ENCODE measurements at regions not wholly inside any gene's neighbourhood (a gene's known extent, or its start where the extent isn't known, plus 50 kb on each side); places are given as distances from the start of the nearest gene placed in this dataset.
"Not testable (repeated sequence)": the region's sequence is repeated elsewhere in the genome, so short reads cannot be mapped to it uniquely, and the experiment has no call there.

- no peak for DNase-seq
Observed at GRCh38 chr10:3399756-3400155, 227.2 kb upstream of the PITRM1 start.

DNA sequence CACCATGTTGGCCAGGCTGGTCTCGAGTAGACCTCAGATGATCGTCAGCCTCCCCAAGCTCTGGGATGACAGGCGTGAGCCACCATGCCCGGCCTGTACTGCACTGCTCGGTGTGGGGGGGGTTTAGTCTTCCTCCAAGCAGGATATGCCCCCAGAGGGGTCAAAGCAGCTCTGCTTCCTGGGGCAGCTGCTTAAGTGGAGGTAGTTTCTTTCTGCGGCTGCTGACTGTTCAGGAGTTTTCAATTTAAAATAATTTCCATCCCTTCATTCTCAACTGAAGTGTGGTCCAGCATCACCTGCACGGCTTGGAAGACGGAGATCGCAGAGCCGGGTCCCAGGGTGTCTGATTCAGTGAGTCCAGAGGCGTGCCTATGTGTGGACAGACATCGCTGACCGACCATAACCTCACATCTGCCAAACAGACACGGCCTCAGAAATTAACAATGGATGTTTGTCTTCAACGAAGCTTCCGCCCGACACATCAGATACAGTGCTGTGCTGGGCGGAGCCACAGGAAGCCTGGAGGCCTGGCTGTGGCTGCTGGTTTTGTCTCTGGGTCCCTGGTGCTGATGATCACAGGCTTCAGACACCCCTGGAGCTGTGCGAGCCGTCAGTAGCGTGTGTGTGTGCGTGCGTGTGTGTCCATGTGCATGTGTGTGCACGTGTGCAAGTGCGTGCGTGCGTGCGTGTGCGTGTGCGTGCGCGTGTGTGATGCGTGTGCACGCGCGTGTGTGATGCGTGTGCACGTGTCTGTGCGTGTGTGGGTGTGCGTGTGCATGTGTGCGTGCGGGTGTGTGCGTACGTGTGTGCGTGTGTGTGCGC lies 226.5 kb upstream of the PITRM1 start:
- DNase-seq: peak; percentile 69

GRCh38 chr10:3397846-3398245 lies 225.3 kb upstream of the PITRM1 start:
- no peak for DNase-seq

DNA sequence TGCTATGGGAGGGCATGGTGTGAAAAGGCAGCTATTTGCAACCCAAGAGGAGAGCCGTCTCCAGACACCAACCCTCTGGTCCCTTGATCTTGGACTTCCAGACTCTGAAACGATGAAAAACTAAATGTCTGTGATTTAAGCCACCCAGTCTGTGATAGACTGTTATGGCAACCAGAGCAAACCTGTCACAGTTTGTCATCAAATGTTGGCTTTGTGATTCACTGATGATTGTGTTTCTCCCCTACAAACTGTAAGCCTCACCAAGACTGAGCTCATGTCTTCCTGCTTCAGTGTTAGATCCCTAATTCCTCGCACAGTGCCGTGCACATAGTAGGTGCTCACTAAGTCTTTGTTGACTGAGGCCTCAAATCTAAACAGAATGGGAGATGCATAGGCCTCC lies 224.6 kb upstream of the PITRM1 start:
- no peak for DNase-seq

DNA sequence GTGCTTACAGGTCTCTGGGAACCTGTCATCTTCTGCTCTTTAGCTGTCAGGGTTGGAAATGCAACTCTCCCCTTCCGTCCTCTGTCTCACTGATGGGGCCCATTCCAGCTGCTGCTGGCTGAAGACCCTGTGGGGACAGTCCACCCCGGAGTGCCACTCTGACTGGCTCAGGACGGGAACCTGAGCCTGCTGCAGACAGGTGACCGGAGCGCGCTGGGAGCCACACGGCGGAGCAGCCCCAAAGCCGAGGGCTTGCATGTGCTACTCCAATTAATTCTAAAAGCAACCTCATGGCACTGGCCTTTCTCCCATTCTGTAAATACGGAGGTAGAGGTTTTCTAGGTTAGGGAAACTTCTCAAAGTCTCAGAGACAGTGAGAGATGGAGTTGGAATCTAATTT lies 223.5 kb upstream of the PITRM1 start:
- no peak for DNase-seq

GRCh38 chr10:3395458-3395861 lies 222.9 kb upstream of the PITRM1 start:
- DNase-seq: no peak

GRCh38 chr10:3395041-3395440 lies 222.5 kb upstream of the PITRM1 start:
- no peak for DNase-seq

DNA sequence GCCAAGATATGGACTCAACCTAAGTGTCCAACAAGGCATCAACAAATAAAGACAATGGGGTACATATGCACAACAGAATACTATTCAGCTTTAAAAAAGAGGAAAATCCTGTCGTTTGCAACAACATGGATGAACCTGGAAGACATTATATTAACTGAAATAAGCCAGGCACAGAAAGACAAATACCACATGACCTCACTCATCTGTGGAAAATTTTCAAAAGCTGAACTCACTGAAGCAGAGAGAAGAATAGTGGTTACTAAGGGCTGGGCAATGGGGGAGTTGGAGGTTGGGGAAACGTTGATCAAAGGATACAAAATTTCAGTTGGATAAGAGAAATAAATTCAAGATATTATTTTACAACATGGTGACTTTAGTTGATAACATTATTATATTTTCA lies 221.4 kb upstream of the PITRM1 start:
- no peak for DNase-seq

DNA sequence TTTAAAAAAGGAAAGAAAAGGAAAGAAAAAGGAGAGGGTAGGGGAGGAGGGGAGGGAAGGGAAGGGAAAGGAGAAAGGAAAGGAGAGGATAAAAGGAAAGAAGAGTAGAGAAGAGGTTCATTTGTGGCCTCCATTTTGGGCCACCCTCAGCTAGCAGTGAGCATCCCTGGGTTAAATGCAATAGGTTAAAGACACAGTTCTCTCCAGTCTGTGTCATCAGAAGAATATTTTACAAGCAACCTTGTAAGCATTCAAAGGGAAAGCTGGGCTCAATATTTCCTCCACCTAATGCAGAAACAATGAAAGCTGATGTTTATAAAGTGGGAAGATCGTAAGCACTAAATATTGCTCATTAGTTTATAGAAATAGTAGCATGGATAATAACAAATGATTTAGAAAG lies 219.1 kb upstream of the PITRM1 start:
- no peak for DNase-seq

DNA sequence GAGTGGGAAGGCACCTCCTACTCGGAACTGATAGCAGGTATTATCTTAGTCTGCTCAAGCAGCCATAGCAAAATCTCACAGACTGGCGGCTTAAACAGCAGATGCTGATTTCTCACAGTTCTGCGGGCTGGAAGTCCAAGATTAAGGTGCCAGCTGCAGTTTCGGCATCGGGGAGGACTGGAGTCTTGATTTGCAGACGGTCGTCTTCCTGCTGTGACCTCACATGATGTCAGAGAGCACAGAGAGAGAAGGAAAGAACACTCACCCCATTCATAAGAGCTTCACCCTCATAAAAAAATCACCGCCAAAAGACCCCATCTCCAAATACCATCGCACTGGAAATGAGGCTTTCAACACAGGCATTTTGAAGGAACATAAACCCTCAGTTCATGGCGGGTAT lies 216.5 kb upstream of the PITRM1 start:
- no peak for DNase-seq

- DNase-seq: no peak
Observed at GRCh38 chr10:3385487-3385886, 212.9 kb upstream of the PITRM1 start.

GRCh38 chr10:3382092-3382491 lies 209.5 kb upstream of the PITRM1 start:
- no peak for DNase-seq

DNA sequence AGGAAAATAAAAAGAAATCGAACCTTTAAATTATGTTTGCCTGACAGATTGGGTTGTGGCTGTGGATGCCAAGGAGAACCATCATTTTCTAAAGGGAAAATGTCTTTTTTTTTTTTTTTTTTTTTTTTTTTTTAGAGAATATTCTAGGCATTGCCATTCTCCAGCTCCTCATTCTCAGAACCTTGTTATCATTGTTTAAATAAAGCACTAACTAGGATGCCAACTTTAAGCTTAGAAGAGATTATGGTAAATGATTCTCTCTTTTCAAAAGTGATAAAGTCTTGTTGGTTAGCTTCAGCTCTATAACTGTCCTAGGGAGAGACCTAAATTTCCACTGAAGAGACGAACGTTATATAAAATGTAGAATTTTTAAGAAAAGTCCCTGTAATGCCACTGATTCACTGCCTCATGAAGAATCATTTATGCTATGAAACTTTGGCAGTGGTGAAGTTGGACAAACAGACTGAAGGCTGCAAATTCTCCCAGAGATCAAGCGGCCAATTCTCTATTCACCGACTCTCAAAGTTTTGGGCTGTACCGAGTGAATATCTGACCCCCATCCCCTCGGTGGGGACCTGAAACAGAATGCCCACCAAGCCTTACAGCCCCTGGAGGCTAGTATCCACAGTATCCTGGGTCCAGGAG lies 207.9 kb upstream of the PITRM1 start:
- no peak for DNase-seq

GRCh38 chr10:3376631-3377030 lies 204.0 kb upstream of the PITRM1 start:
- DNase-seq: no peak

- no peak for DNase-seq
Observed at GRCh38 chr10:3375505-3375904, 202.9 kb upstream of the PITRM1 start.

DNA sequence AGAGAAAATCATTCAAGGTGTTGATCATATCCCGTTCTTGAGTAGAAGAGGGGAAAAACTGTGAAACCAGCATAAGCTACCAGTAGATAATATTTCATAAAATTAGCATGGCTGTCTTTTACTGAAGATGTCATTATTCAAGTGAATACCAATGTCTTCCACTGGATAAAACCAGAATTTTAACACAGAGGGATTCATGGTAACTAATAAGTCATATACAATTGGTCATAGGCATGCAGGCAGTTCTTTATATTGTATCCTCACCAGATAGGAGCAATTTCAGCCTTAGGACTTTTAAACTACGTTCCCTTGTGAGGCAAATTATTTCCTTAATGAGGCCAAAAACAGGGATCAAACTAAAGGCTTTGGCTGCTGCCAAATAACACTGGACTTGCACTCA lies 202.3 kb upstream of the PITRM1 start:
- DNase-seq: no peak

- not testable (repeated sequence) for DNase-seq
Observed at GRCh38 chr10:3373374-3374027, 200.9 kb upstream of the PITRM1 start.

DNA sequence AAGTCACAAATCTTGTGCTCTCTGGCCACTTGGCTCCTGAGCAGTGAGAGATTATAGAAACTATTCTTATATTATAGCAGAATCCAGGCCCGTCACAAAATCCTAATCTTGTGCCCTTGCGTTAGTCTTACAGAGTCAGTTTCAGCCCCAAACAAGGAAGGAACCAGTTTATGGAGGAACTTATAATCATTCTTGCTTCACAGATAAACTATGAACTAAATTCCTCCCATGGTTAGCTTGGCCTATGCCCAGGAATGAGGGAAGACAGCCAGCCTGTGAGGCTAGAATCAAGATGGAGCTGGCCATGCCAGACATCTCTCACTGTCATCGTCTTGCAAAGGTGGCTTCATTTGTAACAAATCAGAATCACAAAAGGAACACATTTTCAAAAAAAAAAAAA lies 199.7 kb upstream of the PITRM1 start:
- no peak for DNase-seq

- DNase-seq: not testable (repeated sequence)
Observed at GRCh38 chr10:3371624-3372023, 199.0 kb upstream of the PITRM1 start.

DNA sequence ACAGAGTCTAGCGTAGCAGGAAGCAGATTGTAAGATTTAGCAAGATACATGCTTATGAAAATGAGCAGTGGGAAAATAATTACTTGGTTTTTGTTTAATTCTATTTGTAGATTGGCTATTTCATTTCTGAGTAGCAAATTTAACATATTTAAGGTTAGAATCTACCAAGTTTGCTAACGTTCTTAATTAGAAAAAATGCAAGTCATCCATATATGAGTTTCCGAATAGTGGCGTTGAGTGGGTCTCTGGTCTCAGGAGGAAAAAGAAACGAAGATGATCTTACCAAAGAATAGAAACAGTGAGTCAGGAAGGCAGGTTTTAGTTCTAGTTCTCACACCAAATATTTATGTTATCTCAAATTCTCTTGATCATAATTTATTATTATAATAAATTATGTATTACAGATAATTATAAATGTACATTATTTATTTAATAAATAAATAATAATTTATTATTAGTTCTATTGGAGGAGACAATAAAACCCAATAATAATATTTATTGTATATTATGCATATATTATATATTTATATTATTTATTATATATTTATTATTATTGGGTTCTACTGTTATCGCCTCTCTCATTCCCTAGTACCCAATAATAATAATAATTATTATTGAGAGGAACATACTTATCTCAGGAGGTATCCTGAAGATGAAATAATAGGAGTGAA lies 194.3 kb upstream of the PITRM1 start:
- no peak for DNase-seq

DNA sequence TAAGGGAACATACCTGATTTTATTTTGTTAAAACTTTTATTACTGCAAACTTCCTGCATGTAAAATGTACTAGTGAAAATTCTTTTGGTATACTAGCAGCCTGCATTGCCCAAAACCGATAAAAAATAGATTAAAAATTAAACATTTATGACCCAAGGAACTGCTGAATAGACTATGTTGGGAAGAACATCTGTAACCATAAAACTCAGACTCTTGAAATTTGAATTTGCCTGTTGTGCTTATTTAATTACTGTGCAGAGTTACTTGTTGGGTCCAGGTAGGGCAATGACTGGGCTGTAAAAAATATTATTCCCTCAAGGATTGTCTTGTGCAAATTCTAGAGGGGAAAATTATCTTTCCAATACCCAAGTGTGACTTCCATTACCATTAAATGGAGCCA lies 193.5 kb upstream of the PITRM1 start:
- DNase-seq: no peak

- DNase-seq: no peak
Observed at GRCh38 chr10:3365630-3366029, 193.0 kb upstream of the PITRM1 start.

- no peak for DNase-seq
Observed at GRCh38 chr10:3364768-3365480, 192.3 kb upstream of the PITRM1 start.
